ENCODE measurements at regions not wholly inside any gene's neighbourhood (a gene's known extent, or its start where the extent isn't known, plus 50 kb on each side); places are given as distances from the start of the nearest gene placed in this dataset.

DNA sequence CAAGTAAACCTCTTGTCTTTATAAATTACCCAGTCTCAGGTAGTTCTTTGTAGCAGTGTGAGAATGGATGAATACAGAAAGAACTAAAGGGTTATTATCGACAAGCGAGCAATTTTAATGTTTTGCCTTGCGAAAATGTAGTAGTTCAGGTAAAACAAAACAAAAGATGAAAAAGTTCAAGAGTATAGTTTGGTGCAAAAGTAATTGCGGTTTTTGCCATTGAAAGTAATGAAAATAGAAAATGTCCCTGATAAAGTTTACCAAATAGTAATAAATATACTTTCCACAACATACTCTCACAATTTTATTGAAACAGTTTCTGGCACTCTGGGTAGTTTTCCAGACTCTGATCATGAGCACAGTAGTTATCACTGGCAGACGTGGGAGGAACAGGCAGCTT is 71.9 kb upstream of the SLC35B3 start:
- H3K36me3 ChIP-seq (replicated peaks in 1 of 2; ENCODE audit: control insufficient read depth in 1 of 2, insufficient read depth in 2 of 2, low read length in 2 of 2) = no peaks in the 10 kb centered on the region
- H3K4me1 Mint-ChIP-seq = no peaks in the 10 kb centered on the region
- 87% methylated on average over 1 of the region's 5 CpGs for WGBS (ENCODE audit: insufficient coverage)
- H3K9me3 ChIP-seq (replicated peaks in 1 of 2; ENCODE audit: control insufficient read depth in 1 of 2, insufficient read depth in 1 of 2, low read length in 2 of 2) = no peaks in the 10 kb centered on the region
- DNase-seq = no peak
- no peak overlapping the region for H3K4me3 Mint-ChIP-seq
- no peak overlapping the region for H3K27ac ChIP-seq (ENCODE audit: low read depth in 1 of 2, low read length in 2 of 2)
- TF ChIP-seq CTCF (IDR thresholded peaks at IDR 0.05) = no peak
- H3K9ac ChIP-seq (ENCODE audit: insufficient read depth, low read length, poor library complexity, severe bottlenecking) = no peak overlapping the region
- intact Hi-C loops (cut with micrococcal nuclease) = no loop called here
- no peak overlapping the region for H3K27ac Mint-ChIP-seq
- no peaks in the 10 kb centered on the region for H3K36me3 Mint-ChIP-seq
- H3K4me3 ChIP-seq (replicated peaks in 1 of 3; ENCODE audit: low read depth in 2 of 3, low read length in 3 of 3) = no peak overlapping the region
- H3K4me2 ChIP-seq (replicated peaks; ENCODE audit: extremely low read depth, low read length, poor library complexity, severe bottlenecking) = no peak overlapping the region
- H3K79me2 ChIP-seq (ENCODE audit: insufficient read depth, low read length) = no peaks in the 10 kb centered on the region
- H3K27me3 Mint-ChIP-seq (ENCODE audit: low read depth in 3 of 3) = peaks cover 0 to 1% (median 0%) of the 10 kb centered on the region in 3 donors
- H4K20me1 ChIP-seq (ENCODE audit: insufficient read depth, low read length) = no peaks in the 10 kb centered on the region
- peaks cover 0 to 10% (median 0%) of the 10 kb centered on the region in 7 donors for H3K9me3 Mint-ChIP-seq
- H3K4me1 ChIP-seq (ENCODE audit: control insufficient read depth in 1 of 2, insufficient read depth in 2 of 2, low read length in 2 of 2) = no peaks in the 10 kb centered on the region
- no peak overlapping the region for H2AFZ ChIP-seq (ENCODE audit: insufficient read depth, low read depth, low read length, poor library complexity, severe bottlenecking)
- H3K27me3 ChIP-seq (ENCODE audit: control insufficient read depth in 2 of 2, insufficient read depth in 2 of 2, low read length in 2 of 2) = no peaks in the 10 kb centered on the region

GRCh38 chr6:8506126-8506525 is 70.8 kb upstream of the SLC35B3 start:
- no peak for DNase-seq
- Mint-ChIP-seq H3K4me3 (no peak overlapping the region), H3K4me1 (no peaks in the 10 kb centered on the region), H3K36me3 (no peaks in the 10 kb centered on the region), H3K27me3 (ENCODE audit: low read depth in 3 of 3) (peaks cover 0 to 1% (median 0%) of the 10 kb centered on the region in 3 donors), H3K9me3 (peaks cover 0 to 8% (median 0%) of the 10 kb centered on the region in 7 donors), H3K27ac (no peak overlapping the region)
- no peaks in the 10 kb centered on the region for H4K20me1 ChIP-seq (ENCODE audit: insufficient read depth, low read length)
- no peaks in the 10 kb centered on the region for H3K4me1 ChIP-seq (ENCODE audit: control insufficient read depth in 1 of 2, insufficient read depth in 2 of 2, low read length in 2 of 2)
- H3K79me2 ChIP-seq (ENCODE audit: insufficient read depth, low read length) = no peaks in the 10 kb centered on the region
- no peak overlapping the region for H3K9ac ChIP-seq (ENCODE audit: insufficient read depth, low read length, poor library complexity, severe bottlenecking)
- H3K36me3 ChIP-seq (replicated peaks in 1 of 2; ENCODE audit: control insufficient read depth in 1 of 2, insufficient read depth in 2 of 2, low read length in 2 of 2) = no peaks in the 10 kb centered on the region
- no peak overlapping the region for H3K4me2 ChIP-seq (replicated peaks; ENCODE audit: extremely low read depth, low read length, poor library complexity, severe bottlenecking)
- no peak overlapping the region for H2AFZ ChIP-seq (ENCODE audit: insufficient read depth, low read depth, low read length, poor library complexity, severe bottlenecking)
- no peaks in the 10 kb centered on the region for H3K27me3 ChIP-seq (ENCODE audit: control insufficient read depth in 2 of 2, insufficient read depth in 2 of 2, low read length in 2 of 2)
- H3K4me3 ChIP-seq (replicated peaks in 1 of 3; ENCODE audit: low read depth in 2 of 3, low read length in 3 of 3) = no peak overlapping the region
- intact Hi-C loops (cut with micrococcal nuclease) = no loop called here
- H3K27ac ChIP-seq (ENCODE audit: low read depth in 1 of 2, low read length in 2 of 2) = no peak overlapping the region
- TF ChIP-seq CTCF (IDR thresholded peaks at IDR 0.05) = no peak
- H3K9me3 ChIP-seq (replicated peaks in 1 of 2; ENCODE audit: control insufficient read depth in 1 of 2, insufficient read depth in 1 of 2, low read length in 2 of 2) = no peaks in the 10 kb centered on the region
- WGBS (ENCODE audit: insufficient coverage) = 38% methylated on average over 1 of the region's 1 CpG
